HG03442 (cell line): ENCODE measurements at regions not wholly inside any gene's neighbourhood (a gene's known extent, or its start where the extent isn't known, plus 50 kb on each side); places are given as distances from the start of the nearest gene placed in this dataset.

Experiments
- ATAC-seq: cut with Tn5 transposase; IDR thresholded peaks from one replicate; pipeline ENCODE4 v1.9.1; 2021; ENCODE audit warnings: mild to moderate bottlenecking, moderate library complexity; ENCODE audit not compliant: unreplicated experiment

DNA sequence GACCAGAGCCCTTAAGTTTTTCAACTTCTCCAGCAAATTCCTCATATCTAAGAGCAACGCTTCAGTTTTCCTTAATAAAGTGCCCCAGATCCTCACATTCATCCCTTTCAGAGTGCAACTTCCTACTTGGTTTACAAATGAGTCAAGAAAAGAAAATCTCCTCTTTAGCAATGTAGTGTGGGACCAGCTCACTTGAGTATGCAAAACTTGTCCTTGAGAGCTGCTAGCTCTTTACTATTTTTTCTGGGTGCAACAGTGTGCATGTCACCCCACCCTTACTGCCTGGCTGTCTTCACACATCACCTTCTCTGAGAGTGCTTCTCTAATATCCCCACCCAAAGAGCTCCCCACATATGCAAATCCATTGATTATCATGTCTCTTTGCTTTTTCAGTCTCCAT, 203.1 kb upstream of the CAMK1G start:
- ATAC-seq, result no peak

DNA sequence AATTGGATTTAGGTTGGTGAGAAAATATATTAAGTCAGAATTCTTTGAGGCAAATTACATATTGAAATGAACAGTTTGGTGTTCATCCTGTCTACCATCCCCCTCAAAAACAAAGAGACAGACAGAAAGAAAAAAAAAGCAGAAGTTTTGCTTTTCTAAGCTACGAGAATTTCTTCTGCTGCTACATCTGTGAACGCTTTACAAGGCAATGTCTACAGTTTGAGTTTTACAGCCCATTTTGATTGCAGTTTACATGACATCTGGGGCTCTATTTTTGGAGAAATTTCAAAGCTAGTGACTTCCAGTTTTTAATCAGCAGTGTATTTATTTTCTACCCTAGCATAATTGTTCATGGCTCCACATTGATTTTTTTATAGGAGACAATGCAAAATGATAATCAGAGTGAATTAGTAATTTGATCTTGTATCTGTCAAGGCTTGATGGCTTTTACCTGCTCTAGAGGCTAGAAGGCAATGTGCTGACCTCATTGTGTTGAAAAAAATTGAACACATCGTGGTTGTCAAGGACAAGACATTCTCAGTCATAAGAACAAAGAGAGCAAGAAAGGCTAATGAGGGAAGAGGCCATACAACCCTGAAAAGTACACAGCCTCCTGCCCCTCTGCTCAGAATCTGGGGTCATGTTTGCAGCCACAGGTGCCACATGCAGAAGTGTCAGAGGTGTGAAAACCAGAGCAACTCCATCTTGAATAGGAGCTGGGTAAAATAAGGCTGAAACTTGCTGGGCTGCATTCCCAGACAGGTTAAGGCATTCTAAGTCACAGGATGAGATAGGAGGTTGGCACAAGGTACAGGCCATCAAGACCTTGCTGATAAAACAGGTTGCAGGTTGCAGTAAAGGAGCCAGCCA, 201.0 kb upstream of the CAMK1G start:
- ATAC-seq, result no peak

DNA sequence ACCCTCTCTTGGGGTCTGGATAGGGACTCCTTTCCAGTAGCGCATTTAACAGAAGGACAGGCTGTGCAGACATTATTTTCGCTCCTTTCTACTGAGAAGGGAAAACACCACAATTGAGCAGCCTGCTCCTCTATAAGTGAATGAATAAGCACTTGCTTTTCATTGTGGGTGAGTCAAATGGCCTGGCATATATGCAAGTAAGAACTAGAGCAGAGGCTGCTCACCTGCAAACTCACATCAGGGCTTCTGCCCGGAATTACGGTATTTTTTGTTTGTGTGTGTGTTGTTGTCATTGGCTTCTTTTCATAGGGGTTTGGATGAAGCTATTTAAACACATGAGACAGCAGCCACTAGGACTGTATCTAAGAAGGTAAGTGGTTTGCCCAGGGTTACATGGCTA, 200.1 kb upstream of the CAMK1G start:
- ATAC-seq, result no peak

- ATAC-seq, result no peak
These were observed 199.4 kb upstream of the CAMK1G start for GRCh38 chr1:209383907-209384709.

GRCh38 chr1:209384710-209385550, 198.6 kb upstream of the CAMK1G start:
- no peak for ATAC-seq

- ATAC-seq, result no peak
These were observed 197.4 kb upstream of the CAMK1G start for GRCh38 chr1:209386156-209386555.

DNA sequence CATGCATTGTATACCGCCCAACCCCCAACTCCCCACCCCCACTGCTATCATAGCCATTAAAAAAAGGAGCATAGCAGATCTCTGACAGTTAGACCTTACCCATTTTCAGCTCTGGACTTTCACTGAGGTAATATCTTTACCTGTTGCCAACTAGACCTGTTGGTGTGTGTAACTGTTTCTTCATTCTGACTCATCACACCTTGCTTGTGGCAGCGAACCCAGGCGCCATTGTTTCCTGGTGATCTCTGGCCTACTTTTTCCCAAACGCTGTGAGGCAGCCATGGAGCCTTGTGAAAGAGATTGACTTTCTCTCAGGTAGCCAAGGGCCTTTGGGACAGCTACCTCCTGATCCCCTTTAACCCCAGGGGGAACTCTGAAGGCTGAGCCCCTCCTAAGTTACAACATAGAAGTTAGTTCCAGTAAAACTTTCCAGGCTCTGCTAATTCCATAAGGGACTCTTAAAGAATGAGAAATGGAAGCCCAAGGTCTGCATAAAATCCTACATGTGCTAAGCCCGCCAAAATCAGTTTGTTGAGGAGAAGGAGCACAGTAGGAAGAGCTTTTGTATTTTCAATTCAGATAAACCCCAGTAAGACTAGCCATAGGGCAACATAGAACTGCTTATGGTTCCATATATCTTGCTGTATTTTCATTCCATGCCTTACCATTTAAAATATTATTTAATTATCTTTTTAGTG, 196.1 kb upstream of the CAMK1G start:
- ATAC-seq, result no peak

DNA sequence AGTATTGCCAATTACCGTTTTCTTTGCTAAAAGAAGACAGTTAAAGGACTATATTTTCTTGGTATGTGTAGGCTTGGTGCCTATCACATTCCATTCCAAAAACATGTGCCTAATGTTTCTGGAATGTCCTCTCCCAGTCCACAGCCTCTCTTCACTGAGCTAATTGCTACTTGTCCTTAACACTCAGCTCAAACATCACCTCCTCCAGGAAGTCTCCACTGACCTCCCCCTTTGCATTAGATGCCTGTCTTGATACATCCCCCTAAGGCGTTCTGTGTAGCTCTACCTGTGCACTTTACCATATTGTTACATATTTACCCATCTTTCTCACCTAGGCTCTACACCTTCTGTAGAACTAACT, 195.6 kb upstream of the CAMK1G start:
- ATAC-seq, result no peak

- ATAC-seq, result no peak
These were observed 195.2 kb upstream of the CAMK1G start for GRCh38 chr1:209388358-209388757.

DNA sequence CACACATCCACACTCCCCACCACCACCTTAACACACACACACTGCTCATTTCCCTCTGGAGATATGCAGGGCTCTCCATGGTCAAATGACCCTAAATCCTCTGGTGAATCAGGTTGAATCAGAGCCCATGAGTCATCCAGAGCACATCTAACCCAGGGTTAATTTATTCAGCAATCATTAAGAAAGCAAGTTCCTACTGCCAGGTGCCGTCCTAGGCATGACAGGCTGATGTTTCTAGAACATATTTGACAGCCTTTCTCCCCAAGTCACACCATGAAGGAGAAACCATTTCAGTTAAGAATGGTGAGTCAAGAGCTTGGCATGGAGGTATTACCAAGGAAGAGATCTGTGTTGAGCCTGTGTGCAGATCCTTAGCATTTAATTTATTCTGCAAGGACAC, 194.3 kb upstream of the CAMK1G start:
- ATAC-seq, result no peak

GRCh38 chr1:209389975-209390374, 193.5 kb upstream of the CAMK1G start:
- ATAC-seq, result no peak

- ATAC-seq, result no peak
These were observed 192.8 kb upstream of the CAMK1G start for GRCh38 chr1:209390764-209391163.

DNA sequence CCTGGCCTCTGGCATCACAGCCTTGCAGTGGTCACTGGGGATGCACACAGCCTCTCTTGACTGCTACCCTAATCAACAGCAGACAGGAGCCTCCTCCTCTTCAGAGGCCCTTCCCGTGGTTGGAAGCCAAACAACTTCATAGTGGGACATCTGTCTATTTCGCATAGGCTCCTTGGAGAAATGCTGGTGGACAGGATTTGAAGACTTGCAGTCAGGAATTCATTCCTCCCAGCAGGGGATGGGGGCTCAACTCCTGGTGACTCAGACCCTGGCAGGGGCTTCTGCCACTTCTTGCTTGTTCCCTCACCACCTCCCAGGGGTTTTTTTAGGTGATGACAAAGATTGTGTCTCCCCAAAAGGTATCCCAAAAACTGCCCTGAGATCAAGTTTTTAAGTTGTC, 191.7 kb upstream of the CAMK1G start:
- ATAC-seq, result no peak

GRCh38 chr1:209395169-209395568, 188.3 kb upstream of the CAMK1G start:
- ATAC-seq, result no peak

DNA sequence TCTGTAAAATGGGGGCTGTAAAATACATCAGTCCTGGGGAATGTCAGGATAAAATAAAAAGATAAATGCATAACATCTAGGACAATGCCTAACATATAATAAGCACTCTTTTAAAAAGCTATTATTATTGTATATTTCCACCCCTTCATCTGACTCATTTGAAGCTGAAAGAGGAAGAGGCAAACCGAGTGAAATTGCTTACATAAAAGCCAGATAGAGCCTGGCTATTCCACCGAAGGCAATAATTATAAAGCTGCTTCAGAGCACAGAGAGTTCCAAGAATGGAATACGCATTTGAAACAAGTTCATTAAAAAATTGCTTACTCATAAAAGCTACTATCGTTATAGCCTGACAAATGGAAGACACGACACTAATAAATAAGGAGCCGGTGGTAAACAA, 186.1 kb upstream of the CAMK1G start:
- ATAC-seq, result no peak

DNA sequence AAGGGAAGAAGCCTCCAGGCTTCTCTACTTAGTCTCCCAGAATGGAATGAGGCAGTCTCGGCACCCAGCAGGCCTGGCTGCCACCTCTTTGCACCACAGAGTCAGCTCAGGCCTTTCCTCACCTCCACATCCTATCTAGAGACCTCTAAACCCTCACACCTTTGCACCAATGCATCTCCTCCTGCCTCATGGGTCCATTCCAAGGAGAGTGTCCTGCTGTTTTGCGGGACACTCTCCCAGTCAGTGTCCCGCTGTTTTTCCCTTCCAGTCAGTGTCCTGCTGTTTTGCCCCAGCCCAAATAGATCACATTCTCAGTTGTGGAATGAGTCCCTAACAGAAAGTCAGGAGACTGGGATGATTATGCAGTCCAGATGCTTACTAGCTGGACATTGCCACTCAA, 185.6 kb upstream of the CAMK1G start:
- ATAC-seq, result no peak

GRCh38 chr1:209398313-209398991, 185.1 kb upstream of the CAMK1G start:
- ATAC-seq, result no peak

DNA sequence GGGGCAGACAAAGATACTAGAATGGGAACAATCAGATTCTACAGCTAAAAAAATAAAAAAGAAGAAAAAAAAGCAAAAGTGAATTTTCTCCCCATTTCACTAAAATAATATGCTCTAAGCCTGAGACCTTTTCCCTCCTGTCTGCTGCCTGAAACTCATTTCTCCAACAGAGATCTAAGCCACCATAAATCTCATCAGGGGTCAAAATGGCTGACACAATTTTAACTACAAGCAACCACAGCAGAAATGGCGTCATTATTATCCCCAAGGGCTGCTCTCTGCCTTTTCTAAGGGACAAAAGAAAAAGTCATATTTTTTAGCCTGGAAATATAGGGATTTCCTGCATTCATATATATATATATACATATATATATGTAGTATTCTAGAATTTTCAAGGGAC, 183.7 kb upstream of the CAMK1G start:
- ATAC-seq, result no peak

DNA sequence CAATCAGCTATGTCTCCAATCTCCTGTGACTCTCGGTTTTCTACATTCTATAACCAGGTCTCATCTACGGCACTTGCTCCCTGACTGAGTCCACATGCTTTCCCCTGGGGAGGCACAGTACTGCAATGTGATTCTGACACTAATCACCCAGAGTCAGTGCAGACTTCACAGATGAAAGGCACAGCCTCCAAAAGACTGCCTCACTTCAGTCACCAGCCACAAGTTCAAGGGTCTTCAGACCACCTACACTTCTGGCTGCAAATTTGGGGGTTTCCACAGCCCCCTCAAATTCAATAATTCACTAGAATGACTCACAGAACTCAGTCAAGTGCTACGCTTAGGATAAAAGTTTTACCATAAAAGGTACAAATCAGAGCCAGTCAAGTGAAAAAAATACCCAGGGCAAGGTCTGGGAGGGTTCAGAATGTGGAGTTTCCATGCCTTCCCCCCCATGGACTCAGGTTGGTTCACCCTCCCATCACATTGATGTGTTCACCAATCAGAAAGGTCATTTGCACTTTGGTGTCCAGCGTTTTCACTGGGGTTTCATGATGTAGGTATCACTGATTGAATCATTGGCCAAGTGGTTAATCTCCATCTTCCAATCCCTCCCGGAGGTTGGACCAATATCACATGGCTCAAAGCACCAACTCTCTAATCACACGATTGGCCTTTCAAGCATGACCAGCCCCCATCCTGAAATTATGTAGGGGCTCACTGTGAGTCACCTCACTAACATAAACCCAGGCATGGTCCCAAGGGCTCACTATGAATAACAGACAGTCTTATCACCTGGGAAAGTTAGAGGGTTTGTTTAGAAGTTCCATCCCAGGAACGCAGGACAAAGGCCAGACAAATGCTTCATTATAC, 182.9 kb upstream of the CAMK1G start:
- no peak for ATAC-seq
